H7 (cell line): ENCODE measurements at regions not wholly inside any gene's neighbourhood (a gene's known extent, or its start where the extent isn't known, plus 50 kb on each side); places are given as distances from the start of the nearest gene placed in this dataset.

Experiments used
- DNase-seq: peaks from one replicate; pipeline ENCODE4 v3.0.0; 2012
- H3K27me3 ChIP-seq: 2 replicates; pipeline ENCODE4 v1.6.0; 2011; ENCODE audit warnings: mild to moderate bottlenecking, low read length; ENCODE audit not compliant: control insufficient read depth, insufficient read depth
- H3K36me3 ChIP-seq: replicated peaks from 2 replicates; pipeline ENCODE4 v1.5.1; 2011; ENCODE audit warnings: low read length; ENCODE audit not compliant: control insufficient read depth, insufficient read depth
- H3K4me3 ChIP-seq: 2 replicates; pipeline ENCODE4 v1.5.1; 2011; ENCODE audit warnings: low read depth, mild to moderate bottlenecking, control low read depth, low read length, moderate library complexity; ENCODE audit not compliant: insufficient read depth

DNA sequence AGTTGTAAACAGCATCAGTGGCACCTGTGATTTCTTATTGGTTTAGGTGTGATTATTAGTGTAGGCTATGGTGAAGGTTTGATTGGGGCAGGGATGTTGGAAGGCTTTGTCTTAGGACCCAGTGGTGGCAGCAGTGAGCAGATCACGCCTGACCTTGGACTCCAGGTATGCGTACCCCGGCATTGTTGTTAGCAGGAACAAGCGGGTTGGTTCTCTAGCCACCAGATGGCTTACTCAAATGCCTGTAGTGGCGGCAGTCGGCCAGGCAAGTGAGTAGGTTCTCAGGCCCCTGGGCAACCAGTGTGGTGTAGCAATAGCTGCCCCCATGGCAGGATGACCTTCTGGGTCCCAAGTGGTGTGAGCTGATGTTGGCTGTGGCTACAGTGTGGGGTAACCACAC, 558.3 kb downstream of the KCNJ3 start:
- H3K36me3 ChIP-seq, result no peaks in the 10 kb centered on the region
- H3K4me3 ChIP-seq, result no peak overlapping the region
- no peaks in the 10 kb centered on the region for H3K27me3 ChIP-seq
- no peak for DNase-seq

DNA sequence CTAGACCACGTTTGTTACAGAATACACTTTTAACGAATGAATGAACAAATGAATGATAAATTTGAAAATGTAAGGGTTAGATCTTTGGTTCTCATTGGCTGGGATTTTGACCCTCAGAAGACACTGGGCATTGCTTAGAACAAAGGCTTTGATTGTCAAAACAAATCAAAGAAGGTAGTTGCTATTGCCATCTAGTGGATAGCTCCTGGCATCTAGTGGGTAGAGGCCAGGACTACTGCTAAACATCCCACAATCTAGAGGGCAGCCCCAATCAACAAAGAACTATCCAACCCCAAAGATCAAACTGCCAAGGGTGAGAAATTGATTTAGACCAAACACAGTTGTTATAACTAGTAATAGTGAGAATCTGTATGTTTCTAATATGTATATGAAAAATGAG, 552.3 kb downstream of the KCNJ3 start:
- H3K36me3 ChIP-seq, result no peaks in the 10 kb centered on the region
- H3K27me3 ChIP-seq, result no peaks in the 10 kb centered on the region
- no peak overlapping the region for H3K4me3 ChIP-seq
- DNase-seq, result peak; percentile 13

DNA sequence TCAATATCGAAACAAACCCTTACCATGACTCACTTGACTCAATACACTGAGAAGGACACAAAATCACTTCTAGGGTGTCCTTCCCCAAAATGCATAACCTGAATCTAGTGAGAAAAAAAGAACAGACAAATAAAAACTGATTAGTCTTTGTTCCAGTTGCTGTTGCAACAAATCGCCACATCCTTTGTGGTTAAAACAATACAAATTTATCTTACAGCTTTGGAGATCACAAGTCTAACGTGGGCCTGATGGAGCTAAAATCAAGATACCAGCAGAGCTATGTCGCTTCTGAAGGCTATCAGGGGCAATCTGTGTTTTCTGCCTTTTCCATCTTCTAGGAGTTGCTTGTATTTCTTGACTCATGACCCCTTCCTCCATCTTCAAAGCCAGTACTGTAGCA, 541.7 kb downstream of the KCNJ3 start:
- no peaks in the 10 kb centered on the region for H3K36me3 ChIP-seq
- DNase-seq, result no peak
- H3K27me3 ChIP-seq, result no peaks in the 10 kb centered on the region
- H3K4me3 ChIP-seq, result no peak overlapping the region

DNA sequence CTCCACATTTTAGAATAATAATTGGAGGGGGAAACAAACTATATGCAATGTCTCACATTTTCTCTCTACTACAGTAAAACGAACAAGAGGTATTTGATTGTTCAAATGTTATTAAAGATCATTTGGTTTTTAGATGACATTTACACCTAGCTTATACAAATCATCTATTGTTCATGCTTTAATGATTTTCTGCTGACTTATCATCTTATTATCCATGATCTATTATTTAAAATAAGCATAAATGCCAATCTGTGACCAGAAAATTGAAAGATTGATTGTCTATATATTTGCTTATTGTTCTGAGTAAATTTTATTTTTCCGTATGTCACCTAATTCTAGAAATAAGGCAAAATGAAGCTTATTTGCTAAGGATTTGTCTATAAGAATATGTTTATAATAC, 537.2 kb downstream of the KCNJ3 start:
- no peaks in the 10 kb centered on the region for H3K27me3 ChIP-seq
- no peak for DNase-seq
- no peaks in the 10 kb centered on the region for H3K36me3 ChIP-seq

DNA sequence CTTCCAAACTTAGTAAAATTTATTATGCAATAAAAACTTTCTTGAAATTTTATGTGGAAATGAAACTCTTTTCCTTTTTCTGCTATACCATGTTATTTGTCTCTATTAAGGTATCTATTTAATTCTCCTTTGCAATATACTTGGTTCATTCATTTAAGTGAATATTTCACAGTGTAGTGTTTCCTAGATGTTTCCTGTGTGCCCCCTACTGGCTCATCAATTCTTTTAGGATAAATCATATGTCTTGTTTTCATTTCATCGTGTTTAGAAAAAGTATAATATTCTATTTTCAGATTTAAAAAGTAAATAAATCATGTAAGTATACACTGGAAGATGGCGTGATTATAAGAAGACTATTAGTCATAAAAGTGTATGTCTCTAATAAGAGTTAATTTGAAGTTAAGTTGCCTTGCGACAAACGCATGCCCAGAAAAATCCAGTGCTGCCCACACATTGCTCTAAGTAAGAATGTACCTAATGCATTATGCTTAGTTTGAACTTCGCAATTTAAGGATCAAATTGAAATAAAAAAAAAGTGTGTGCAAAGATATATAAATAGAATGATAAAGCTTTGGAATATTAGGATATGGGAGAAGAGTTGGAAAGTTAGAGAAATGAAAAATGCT, 525.4 kb downstream of the KCNJ3 start:
- Histone ChIP-seq H3K36me3 (no peaks in the 10 kb centered on the region), H3K4me3 (no peak overlapping the region), H3K27me3 (no peaks in the 10 kb centered on the region)
- peak; percentile 1 for DNase-seq

More for the DNA sequence above, 537.2 kb downstream of the KCNJ3 start:
- no peak overlapping the region for H3K4me3 ChIP-seq

DNA sequence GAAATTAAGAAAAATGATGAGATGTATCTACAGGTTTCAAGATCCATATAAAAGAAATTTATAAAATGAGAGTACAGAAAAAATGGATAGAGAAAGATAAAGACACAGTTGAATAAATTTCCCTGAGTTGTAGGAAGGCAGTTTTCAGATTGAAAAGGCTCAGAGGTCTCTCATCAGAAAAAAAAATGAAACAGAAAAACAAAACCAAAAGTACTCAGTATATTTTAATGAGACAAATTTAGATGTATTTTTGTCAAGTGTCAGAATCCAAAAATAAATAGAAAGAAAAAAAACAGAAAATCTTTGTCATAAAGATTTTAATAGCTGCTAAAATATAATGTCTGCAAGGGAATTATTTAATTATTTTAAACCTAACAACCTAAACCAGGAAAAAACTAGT, 520.5 kb downstream of the KCNJ3 start:
- no peak for DNase-seq
- Histone ChIP-seq H3K27me3 (no peaks in the 10 kb centered on the region), H3K36me3 (no peaks in the 10 kb centered on the region), H3K4me3 (no peak overlapping the region)

DNA sequence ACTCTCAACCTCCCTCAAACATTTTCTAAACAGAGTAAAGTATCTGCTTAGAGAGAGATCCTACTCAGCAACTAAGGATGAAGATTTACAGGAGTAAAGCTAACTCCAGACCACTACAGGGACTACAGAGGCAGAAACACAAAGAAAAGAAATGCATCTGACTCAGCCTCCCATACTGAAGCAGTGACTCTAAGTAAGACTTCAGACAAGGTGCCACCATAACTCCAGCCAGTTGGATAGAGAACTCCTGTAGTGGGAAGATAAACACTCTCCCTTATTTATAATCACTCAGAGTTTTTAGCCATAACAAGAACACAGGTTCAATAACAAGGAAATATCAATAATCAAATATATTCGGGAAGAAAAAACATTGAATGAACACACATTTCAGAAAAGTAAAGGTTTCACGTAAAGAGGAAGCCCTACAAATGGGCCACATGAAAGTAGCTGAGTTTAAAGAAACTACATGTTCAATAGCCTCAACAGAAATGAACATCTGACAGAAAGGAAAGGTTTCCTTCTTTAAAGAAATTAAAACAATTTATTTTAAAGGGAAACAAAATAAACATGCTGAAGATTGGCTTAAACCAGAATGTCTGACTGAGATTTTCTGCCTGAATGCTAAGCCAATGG, 519.9 kb downstream of the KCNJ3 start:
- no peaks in the 10 kb centered on the region for H3K27me3 ChIP-seq
- H3K36me3 ChIP-seq, result no peaks in the 10 kb centered on the region
- DNase-seq, result no peak
- no peak overlapping the region for H3K4me3 ChIP-seq

DNA sequence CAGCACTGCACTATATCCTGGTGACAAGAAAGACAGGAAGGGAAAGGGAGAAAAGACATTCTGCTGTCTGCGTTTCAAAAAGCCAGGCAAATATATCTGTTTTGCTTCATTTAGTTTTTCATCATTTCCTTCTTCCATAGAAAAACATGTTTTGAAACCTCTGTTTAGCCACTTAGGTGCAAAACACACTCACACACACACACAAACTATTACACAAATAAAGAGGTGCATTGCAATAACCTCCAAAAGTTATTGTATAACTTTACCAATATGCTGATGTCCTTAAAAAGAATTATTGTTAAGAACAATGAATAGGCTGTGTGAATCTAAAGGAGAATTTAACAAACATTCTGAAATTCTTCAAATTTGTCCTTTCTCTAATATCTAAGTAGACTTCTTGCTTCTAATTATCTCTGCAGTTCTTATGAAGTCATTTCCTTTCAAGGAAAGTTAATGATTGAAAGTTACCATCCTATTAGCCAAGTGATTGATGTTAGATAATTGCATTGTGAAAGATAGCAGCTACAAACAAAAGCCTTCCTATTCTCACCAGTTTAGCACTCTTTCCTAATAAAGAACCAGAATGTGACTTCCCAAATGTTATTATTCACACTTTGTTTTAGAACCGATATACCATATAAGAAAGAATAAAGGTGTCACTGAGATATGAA, 516.7 kb downstream of the KCNJ3 start:
- H3K27me3 ChIP-seq, result no peaks in the 10 kb centered on the region
- H3K36me3 ChIP-seq, result no peaks in the 10 kb centered on the region
- no peak for DNase-seq
- H3K4me3 ChIP-seq, result no peak overlapping the region

DNA sequence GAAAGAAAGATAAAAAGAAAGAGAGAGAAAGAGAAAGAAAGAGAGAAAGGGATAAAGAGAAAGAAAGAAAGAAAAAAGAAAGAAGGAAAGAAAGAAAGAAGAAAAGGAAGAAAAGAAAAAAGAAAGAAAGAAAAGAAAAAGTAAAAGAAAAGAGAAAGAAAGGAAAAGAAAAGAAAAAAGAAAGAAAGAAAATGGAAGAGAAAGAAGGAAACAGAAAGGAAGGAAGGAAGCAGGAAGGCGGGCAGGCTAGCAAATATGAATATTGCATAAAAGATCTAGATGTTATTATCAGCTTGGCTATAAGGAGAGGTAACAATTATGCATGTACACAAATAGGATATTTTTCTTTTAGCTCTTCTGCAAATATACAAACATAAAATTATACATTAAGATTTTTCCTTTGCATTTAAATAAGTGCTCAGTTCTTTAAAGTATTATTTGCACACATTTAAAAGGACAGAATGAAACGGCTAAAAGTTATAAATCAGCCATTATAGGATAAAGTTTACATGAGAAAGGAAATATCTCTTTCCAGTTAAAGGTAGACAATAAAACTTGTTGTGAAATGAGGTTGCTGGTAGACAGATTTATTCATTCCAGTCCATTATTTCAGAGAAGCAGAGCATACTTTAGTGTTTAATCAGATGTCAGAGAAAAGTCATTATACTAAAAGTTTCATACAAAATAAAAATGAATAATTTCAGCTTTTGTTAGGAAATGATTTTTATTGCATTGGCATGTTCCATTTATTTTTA, 511.4 kb downstream of the KCNJ3 start:
- no peak for DNase-seq
- H3K36me3 ChIP-seq, result no peaks in the 10 kb centered on the region

DNA sequence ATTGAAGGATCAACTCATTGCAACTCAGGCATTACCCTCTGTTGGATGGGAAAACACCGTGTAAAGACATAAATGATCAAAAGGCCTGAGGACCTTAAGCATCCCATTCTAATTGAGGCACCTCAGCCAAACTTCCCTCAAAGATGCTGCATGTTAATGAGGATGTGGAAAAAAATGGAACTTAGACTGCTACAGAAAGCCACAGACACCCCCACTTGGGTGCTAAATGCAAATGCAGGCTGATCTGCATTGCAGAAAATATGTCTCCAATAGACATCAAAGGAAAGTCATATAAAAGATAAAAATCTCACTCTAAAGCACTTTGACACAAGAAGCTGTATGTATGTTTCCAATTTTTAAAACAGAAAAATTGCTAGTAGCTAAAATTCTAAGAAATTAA, 504.7 kb downstream of the KCNJ3 start:
- Histone ChIP-seq H3K4me3 (no peak overlapping the region), H3K27me3 (no peaks in the 10 kb centered on the region), H3K36me3 (no peaks in the 10 kb centered on the region)
- DNase-seq, result no peak

More for the DNA sequence above, 511.4 kb downstream of the KCNJ3 start:
- Histone ChIP-seq H3K27me3 (no peaks in the 10 kb centered on the region), H3K4me3 (no peak overlapping the region)

DNA sequence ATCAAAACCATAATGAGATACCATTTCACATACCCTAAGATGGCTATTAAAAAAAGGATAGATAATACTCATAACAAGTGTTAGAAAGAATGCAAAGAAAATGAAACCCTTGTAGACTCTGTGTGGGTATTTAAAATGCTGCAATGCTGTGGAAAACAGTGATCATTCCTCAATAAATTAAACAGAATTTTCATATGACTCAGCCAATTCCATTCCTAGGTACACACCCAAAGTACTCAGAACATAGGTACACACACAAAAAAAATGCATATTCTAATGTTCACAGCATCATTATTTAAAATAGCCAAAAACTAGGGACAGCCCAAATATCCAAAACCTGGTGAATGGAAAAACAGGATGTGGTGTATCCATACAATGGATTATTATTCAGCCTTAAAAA, 502.3 kb downstream of the KCNJ3 start:
- H3K4me3 ChIP-seq, result no peak overlapping the region
- no peaks in the 10 kb centered on the region for H3K27me3 ChIP-seq
- no peak for DNase-seq
- H3K36me3 ChIP-seq, result no peaks in the 10 kb centered on the region

DNA sequence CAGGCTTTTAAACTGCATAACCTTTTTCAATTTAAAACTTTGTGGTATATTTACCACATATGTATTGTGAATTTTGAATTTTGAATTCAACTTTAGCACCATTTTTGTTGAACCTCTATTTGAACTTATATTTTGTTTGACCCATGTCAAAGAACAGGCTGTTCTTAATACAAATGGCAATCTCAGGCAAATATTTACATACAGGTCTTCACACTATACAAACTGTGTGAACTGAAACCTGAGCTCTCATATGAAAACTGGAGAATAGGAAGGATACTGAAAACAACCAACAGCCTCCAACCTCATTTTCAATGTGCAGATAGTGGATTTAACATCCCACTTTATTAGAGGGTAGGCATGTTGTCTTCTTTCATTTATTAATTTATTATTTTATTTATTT, 491.8 kb downstream of the KCNJ3 start:
- DNase-seq, result no peak
- Histone ChIP-seq H3K4me3 (no peak overlapping the region), H3K36me3 (no peaks in the 10 kb centered on the region), H3K27me3 (no peaks in the 10 kb centered on the region)

DNA sequence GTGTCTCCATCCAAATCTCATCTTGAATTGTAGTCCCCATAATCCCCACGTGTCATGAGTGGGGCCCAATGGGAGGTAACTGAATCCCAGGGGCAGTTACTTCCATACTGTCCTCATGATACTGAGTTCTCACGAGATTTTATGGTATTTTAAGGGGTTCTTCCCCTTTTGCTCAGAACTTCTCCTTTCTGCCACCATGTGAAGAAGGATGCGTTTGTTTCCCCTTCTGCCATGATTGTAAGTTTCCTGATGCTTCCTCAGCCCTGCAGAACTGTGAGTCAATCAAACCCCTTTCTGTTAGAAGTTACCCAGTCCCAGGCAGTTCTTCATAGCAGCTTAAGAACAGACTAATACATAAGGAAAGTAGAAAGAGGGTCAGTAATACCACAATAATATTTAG, 480.4 kb downstream of the KCNJ3 start:
- Histone ChIP-seq H3K27me3 (no peaks in the 10 kb centered on the region), H3K36me3 (no peaks in the 10 kb centered on the region), H3K4me3 (no peak overlapping the region)
- no peak for DNase-seq

DNA sequence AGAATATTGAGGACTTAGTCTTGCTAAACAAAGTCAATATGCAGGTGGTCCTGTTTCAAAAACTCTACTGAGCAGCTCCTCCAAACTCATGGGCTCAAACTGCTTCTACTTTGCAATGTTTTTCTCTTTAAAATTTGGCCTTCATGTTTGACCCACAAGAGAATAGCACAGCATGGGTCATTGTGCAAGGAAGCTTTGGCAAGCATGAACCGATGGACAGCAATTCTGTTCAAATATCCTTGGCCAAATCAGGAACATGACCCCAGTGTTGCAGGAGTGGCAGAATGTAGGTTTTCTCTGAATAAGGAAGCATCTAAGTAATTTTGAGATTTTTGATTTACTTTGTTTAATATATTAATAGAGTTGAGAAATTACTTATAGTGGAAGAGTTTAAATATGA, 477.9 kb downstream of the KCNJ3 start:
- Histone ChIP-seq H3K27me3 (no peaks in the 10 kb centered on the region), H3K36me3 (no peaks in the 10 kb centered on the region), H3K4me3 (no peak overlapping the region)
- no peak for DNase-seq

DNA sequence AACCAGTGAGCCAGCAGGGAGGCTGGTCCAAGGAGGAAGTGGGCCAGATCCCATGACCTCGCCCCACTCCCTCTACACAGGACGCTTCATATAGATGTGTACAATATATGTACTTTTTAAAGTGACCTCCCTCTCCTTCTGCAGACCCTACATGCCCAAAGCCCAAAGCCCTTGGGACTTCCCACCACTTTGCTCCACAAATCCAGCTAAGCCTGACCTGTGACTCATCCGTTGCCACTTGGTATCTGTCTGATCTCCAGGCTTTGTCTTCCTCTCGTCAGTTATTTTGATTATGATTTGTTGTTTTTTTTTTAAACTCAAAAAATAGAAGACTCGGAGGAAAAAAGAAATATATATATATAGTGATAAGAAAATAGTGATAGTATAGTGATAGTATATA, 470.8 kb downstream of the KCNJ3 start:
- H3K36me3 ChIP-seq, result no peaks in the 10 kb centered on the region
- no peak overlapping the region for H3K4me3 ChIP-seq
- no peaks in the 10 kb centered on the region for H3K27me3 ChIP-seq
- DNase-seq, result no peak
